ENCODE measurements at regions not wholly inside any gene's neighbourhood (a gene's known extent, or its start where the extent isn't known, plus 50 kb on each side); places are given as distances from the start of the nearest gene placed in this dataset.

GRCh38 chr3:9301091-9301490 lies 51.6 kb upstream of the SRGAP3 start:
- DNase-seq (ENCODE audit: low read depth) = no peak

DNA sequence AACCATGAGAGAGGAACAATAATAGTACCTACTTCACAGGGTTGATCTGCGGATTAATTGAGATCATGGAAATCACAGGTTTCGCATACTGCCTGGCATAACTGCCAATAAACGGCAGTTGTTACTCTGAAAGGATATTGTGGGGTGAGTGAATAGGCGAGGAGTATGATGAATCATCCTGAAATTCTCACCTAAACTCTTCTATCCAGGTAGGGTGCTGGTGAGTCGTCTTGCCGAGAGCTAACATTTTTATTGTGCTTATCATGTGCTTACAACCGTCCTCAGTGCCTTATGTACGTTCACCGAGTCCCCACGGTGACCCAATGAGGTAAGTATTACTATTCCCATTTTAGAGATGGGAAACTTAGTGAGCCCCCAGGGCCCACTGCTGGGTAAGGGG lies 52.4 kb upstream of the SRGAP3 start:
- no peak for DNase-seq (ENCODE audit: low read depth)

DNA sequence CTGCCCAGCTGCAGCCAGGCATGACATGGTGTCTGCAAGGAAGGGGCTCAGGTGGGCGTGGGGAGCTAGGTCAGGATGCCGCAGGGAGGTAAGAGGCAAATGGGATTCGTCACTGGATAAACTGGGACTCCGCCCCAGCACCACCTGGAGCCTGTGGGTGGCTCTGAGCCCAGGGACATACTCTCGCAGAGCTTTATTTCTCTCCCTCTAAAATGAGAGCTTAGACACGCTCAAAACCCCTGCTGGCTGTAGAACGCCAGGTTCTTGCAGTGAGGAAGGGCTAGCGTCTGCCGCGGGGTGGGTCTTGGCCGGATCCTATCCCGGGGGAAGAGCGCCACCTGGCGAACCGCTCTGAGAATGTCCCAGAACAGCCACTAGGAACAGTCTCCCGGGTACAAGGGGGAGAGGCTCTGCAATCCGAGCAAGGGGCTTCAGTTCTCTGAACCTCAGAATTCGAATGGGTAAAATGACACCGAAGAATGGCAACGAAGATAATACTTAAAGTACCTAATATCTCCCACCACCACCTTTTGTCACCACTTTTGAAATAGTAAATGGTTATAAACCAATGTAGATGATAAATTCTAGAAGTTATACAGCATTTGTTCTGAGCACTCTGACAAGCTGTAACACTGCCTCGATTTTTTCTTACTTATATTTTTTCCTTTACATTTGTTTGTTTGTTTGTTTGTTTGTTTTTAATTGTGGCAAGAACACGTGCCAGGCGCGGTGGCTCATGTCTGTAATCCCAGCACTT lies 53.2 kb upstream of the SRGAP3 start:
- DNase-seq (ENCODE audit: low read depth) = peak; percentile 74

- no peak for DNase-seq (ENCODE audit: low read depth)
Observed at GRCh38 chr3:9308298-9308990, 54.4 kb upstream of the THUMPD3 start.

GRCh38 chr3:9310043-9310442 lies 52.8 kb upstream of the THUMPD3 start:
- no peak for DNase-seq (ENCODE audit: low read depth)

DNA sequence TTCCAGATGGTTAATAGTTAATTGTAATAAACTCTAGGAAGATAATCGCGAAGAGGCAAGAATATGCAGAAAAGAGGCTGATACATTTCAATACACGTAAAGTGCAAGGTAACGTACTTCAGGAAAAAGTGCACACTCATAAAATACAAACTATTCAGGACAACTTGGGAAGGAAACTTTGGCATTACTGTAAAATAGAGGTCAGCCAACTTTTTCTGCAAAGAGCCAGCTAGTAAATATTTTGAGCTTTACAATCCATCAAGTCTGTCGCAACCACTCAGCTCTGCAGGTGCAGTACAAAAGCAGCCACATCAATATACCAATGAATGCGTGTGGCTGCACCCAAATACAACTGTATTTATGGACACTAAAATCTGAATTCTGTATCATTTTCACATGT lies 51.6 kb upstream of the THUMPD3 start:
- no peak for DNase-seq (ENCODE audit: low read depth)

Measured in Daoy (cell line).